COLO668 (cell line): ENCODE measurements at regions not wholly inside any gene's neighbourhood (a gene's known extent, or its start where the extent isn't known, plus 50 kb on each side); places are given as distances from the start of the nearest gene placed in this dataset.

Experiments used
- DNase-seq: peaks from one replicate; lab custom pipeline; 2025; ENCODE audit not compliant: unreplicated experiment; lab: John Stamatoyannopoulos, UW

GRCh38 chr4:18242919-18243693 lies 221.6 kb upstream of the LCORL start:
- DNase-seq, result no peak

- no peak for DNase-seq
Measured at GRCh38 chr4:18241727-18242126, 220.2 kb upstream of the LCORL start.

DNA sequence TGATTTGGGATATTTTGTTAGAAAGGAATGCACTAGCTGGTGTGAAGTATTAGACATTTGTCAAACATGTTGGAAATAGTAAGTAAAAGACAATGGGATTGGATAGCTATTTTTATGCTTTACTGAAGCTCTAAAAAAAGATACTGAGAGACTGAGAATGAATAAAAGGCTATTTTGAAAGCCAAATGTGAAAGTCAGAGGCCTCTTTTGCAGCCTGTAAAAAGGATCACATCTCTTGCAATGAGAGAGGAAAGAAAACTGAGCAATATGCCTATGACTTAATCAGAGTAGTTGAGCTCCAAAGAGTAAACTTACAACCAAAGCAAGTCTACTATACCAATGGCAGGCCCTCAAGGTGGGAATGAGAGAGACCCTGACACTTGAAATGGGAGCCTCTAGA lies 212.6 kb upstream of the LCORL start:
- DNase-seq, result no peak

- DNase-seq, result no peak
Measured at GRCh38 chr4:18231726-18232125, 210.2 kb upstream of the LCORL start.

DNA sequence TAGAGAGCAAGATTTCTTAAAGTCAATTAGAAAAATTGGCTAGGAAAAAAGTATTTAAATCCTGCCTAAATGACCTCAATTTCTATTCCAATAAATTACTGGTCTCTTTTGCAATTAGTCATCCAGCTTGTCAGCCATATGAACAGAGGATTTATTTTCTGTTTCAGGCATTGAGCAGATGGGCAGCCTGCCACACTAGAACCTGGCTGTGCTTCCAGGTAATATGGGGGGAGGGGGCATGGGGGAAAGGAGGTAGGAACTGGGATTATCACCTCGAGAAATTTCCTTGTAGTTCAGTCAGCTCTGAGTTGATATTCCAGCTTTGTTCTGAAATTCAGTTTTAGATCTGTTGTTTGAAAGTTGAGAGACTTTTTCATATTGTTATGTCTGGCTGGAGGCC lies 206.3 kb upstream of the LCORL start:
- no peak for DNase-seq

GRCh38 chr4:18214411-18215055 lies 193.0 kb upstream of the LCORL start:
- no peak for DNase-seq

GRCh38 chr4:18213576-18214198 lies 192.1 kb upstream of the LCORL start:
- no peak for DNase-seq

- no peak for DNase-seq
Measured at GRCh38 chr4:18209448-18209847, 187.9 kb upstream of the LCORL start.

DNA sequence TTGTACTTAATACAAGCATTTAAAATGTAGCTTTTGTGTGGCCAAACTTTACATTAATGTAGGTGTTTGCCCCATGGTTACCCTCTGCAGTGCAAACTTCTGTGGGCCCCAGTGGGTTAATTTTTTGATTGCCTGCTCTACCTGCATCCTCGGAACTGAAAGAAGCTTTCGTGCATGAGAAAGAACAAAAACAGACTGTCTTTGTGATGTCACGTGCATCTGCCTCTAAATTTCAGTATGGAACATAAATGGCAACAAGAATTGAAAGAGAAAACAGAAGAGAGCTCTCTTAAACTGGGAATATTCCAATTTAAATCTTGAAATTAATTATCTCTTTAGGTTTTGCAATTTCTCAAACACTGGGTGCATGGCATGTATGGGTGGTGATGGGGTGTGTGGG lies 182.4 kb upstream of the LCORL start:
- no peak for DNase-seq

- DNase-seq, result no peak
Measured at GRCh38 chr4:18202486-18202885, 180.9 kb upstream of the LCORL start.

DNA sequence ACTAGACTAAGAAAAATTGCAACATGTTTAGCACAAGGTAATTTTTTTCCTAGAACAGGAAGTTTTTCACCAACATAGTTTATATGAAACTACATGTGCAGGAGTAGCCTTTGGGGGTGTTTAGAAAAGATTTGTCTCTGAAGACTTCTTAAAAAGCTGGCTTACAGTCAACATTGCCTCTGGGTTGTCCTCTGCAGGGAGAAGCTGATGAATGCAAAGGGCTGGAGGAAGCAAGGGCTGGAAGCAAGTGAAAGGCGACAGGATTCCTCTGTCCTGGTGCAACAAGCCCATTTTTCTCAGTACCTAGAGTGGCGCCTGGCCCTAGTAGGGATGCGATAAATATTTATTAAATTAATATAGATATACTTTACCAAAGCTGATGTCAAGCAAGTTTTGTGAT lies 180.3 kb upstream of the LCORL start:
- DNase-seq, result no peak

DNA sequence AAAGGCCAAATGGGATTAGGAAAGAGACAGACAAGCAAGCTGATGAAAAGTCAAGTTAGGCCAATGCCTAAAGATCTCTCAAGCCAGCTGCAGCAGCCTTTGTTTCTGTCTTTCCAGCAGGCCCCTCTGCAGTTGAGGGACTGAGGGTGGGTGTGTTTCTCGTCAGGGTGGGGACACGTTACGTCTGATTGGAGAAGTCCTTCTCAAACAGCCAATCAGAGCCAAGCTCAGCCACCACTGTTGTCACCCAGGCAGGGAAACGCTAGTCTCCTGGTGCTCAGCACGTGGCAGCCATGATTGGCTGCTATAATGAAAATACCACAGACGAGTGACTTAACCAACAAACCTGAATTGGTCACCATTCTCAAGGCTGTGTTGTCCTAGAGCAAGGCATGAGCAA lies 177.1 kb upstream of the LCORL start:
- no peak for DNase-seq

DNA sequence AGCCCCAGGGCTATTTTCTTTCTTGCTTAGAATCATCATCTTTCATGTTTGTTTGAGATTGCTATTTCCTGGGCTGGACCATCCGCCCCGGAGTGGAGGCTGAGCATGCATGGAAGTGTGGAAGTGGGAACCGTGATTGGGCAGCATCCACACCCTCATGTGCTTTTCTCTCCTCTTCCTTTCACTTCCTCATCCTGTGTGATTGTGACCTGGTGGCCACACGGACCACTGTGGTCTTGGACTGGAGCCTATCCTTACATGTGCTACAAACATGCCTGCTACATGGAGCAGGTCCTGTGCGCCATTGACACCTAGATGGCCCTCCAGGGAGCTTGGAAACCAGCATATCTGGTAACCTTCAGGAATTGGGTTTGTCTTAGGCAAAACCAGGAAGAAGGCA lies 175.9 kb upstream of the LCORL start:
- DNase-seq, result no peak

DNA sequence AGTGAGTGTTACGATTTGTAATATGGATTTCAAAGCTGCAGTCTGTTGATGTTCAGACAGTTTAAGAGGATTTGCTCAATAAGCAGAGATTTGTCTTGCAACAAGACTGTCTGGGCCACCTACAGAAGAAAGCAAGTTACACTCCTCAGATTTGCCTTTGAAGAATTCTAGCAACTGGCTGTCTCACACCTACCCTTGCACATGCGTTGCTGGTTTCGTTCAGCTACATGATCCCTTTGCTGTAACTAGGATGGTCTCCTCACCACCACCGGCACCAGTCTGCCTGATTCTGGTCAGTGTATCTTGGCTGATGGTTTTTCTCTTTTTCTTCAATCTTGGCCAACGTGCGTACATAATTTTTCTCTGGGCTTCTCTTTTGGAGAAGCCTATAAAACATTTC lies 172.7 kb upstream of the LCORL start:
- DNase-seq, result no peak

DNA sequence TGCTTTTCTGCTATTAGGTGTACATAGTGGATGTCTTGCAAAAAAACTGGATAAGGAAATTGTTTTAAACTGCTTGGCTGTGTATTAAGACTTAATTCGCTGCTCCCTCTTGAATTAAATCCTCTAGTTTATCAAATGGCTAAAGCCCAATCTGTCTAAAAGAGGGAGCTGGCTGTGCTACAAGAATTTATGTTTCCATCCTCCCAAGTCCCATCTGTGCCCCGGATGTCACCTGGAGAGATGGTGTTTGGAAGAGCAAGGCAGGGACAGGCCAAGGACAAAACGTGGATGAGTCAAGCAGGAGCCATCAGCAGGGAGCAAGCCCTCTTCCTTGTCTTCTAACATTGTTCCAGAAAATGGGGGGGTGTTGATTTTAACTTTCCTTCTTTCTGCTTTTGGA lies 171.3 kb upstream of the LCORL start:
- no peak for DNase-seq

GRCh38 chr4:18185491-18185890 lies 163.9 kb upstream of the LCORL start:
- no peak for DNase-seq

GRCh38 chr4:18180892-18181291 lies 159.3 kb upstream of the LCORL start:
- no peak for DNase-seq

- no peak for DNase-seq
Measured at GRCh38 chr4:18180122-18180521, 158.6 kb upstream of the LCORL start.

- DNase-seq, result no peak
Measured at GRCh38 chr4:18171896-18172295, 150.3 kb upstream of the LCORL start.

DNA sequence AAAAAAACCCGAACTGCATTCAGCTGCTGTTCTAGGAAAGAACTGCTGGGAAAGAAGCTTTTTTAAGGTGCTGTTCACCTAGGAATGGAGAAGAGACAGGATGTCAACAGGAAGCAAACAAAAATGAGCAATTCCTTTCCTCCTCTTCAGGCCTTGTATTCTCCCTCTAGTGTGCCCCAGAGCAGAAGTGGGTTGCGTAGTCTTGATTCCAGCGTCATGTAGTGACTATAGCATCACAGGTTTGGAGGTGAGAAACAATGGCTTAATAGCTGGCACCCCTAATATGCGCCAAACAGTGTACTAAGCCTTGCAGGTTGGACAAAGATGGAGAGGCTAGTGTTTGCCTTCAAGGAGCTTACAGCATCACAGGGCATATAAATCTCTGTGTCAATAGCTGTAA lies 146.3 kb upstream of the LCORL start:
- DNase-seq, result no peak

GRCh38 chr4:18166925-18167324 lies 145.4 kb upstream of the LCORL start:
- no peak for DNase-seq

- no peak for DNase-seq
Measured at GRCh38 chr4:18162453-18162852, 140.9 kb upstream of the LCORL start.
